Activated CD4-positive, alpha-beta T cell treated with anti-CD3 and anti-CD28 coated beads, Interleukin-10, Interleukin-2, amounts not matched to agents 100 ng/mL and 50 ng/mL, durations not matched to agents 16 hours and 8 hours (primary cell): ENCODE measurements at regions not wholly inside any gene's neighbourhood (a gene's known extent, or its start where the extent isn't known, plus 50 kb on each side); places are given as distances from the start of the nearest gene placed in this dataset.
"Not testable (repeated sequence)": the region's sequence is repeated elsewhere in the genome, so short reads cannot be mapped to it uniquely, and the experiment has no call there.

Experiments used
- DNase-seq: peaks from one replicate; pipeline ENCODE4 v3.0.0-alpha.2; 2020

GRCh38 chr9:135173066-135173465 lies 85.6 kb downstream of the OLFM1 start:
- no peak for DNase-seq

DNA sequence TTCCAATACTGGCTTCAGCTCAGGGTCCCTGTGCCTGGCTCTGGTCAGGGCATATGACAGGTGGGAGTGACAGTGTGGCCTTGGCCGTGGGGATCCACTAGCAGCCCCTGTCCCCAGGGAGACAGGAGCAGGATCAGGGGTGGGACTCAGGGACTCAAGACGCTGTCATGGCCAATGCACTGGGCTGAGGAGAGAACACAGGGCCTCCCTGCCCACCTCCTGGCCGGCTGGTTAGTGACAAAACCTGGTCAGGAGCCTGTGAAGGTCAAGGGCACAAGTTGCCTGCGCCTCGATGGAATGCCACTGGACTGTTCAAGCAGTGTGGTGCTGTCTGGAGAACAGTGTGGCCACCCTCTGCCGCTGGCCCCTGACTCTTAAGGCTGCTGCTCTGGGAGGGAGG lies 86.8 kb downstream of the OLFM1 start:
- no peak for DNase-seq

DNA sequence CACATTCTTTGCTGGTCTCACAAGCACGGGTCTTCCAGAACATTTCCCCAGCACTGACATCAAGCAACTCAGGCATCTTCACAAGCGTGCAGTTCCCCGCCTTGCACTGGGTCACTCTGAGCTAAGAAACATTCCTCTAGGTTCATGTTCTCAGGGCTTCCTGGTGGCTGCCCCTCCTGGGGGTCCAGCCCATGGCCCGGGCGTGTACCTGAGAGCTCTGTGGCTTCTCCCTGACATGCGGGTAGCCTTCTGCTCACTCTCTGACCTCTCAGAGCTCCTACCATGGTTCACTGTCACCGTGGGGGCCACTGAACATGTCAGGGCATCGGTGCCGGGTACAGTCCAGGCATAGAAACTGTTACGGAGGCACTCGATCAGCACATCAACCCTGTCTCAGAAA lies 87.5 kb downstream of the OLFM1 start:
- no peak for DNase-seq

GRCh38 chr9:135176284-135176683 lies 88.8 kb downstream of the OLFM1 start:
- DNase-seq, result no peak

- not testable (repeated sequence) for DNase-seq
Measured at GRCh38 chr9:135177562-135177961, 90.1 kb downstream of the OLFM1 start.

- DNase-seq, result no peak
Measured at GRCh38 chr9:135178498-135178897, 91.0 kb downstream of the OLFM1 start.

DNA sequence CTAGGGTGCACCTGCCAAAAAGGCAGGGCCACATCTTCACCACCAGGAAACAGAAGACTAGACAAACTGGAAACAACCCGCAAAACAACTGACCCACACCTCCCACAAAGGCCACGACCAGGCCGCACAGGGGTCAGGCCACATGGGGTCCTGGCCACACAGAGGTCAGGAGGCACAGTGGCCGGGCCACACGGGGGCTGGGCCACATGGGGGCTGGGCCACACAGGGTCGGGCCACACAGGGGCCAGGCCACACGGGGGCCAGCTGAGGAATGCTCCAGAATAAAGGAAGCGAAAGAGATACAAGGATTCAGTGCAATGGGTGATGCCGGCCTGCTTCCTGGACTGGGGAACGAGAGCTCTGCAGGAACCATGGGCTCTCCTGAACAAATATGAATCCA lies 91.6 kb downstream of the OLFM1 start:
- no peak for DNase-seq

DNA sequence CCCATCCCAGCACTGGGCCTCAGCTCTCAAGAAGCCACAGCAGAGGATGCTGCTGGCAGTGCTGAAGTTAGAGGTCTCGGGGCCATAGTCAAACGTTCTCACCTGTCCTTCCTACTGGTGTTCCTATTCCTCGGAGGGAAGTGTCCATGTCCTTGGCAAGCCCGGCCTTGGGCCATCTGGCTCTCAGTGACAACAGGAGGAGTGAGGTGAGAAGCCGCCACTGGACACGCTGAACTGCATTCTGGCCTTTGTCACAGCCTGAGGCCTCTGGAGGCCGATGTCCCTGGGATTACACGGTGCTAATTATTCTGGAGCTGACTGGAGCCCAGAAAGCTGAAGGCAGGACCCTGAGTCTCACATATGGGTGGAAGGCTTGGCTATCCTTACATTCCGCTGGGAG lies 92.5 kb downstream of the OLFM1 start:
- DNase-seq, result no peak

DNA sequence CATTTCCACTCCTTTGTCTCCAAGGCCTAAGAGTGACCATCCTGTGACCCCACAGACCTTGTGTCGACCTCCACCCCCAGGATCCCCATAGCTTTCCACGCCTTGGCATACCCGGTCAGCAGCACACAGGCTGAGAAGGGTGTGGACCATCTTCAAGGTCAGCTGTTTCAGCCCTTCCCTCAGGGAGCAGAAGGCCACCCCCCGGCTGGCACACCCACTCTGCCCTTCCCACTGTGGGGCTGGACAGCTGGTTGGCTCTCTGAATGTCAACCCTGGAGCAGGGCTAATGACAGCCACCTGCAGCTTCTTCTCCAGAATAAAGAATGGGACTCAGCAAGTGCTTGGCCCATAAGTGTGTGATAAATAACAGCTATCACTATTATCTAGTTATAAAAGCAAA lies 93.1 kb downstream of the OLFM1 start:
- no peak for DNase-seq

- no peak for DNase-seq
Measured at GRCh38 chr9:135181336-135181735, 93.9 kb downstream of the OLFM1 start.

DNA sequence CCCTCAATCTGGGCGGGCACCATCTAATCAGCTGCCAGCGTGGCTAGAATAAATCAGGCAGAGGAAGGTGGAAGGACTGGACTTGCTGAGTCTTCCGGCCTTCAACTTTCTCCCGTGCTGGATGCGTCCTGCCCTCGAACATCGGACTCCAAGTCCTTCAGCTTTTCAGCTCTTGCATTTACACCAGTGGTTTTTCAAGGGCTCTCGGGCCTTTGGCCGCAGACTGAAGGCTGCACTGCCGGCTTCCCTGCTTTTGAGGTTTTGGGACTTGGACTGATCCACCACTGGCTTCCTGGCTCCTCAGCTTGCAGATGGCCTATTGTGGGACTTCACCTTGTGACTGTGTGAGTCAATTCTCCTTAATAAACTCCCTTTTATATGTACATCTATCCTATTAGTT lies 94.4 kb downstream of the OLFM1 start:
- DNase-seq, result not testable (repeated sequence)

- DNase-seq, result no peak
Measured at GRCh38 chr9:135183069-135183468, 95.6 kb downstream of the OLFM1 start.

DNA sequence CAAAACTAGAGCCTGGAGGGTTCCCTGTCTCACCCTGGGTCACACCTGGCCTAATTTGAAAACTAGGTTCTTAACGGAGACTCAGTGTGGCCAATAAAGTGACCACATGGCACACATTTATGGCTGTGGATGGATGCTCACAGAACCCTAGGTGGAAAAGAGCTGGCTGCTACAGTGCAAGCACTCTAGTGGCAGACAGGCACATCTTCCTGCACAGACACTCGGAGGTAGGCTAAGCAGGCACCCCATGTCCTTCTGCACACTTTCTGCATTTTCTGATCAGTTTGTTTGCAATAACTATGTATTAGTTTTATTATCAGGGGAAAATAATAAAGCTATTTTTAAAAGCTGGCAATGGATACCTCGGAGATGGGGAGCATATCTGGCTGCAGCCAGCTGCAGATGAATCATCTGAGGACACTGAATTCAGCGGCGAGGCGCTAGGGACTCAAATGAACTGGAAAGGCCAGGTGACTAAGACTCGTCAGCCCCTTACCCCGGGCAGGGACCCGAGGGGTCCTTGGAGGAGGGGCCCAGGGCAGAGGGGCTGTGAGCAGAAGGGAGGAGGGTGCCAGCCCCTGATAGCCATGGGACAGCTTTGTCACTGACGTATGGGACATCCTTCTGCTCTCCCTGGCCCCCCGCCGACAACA lies 96.2 kb downstream of the OLFM1 start:
- DNase-seq, result no peak

DNA sequence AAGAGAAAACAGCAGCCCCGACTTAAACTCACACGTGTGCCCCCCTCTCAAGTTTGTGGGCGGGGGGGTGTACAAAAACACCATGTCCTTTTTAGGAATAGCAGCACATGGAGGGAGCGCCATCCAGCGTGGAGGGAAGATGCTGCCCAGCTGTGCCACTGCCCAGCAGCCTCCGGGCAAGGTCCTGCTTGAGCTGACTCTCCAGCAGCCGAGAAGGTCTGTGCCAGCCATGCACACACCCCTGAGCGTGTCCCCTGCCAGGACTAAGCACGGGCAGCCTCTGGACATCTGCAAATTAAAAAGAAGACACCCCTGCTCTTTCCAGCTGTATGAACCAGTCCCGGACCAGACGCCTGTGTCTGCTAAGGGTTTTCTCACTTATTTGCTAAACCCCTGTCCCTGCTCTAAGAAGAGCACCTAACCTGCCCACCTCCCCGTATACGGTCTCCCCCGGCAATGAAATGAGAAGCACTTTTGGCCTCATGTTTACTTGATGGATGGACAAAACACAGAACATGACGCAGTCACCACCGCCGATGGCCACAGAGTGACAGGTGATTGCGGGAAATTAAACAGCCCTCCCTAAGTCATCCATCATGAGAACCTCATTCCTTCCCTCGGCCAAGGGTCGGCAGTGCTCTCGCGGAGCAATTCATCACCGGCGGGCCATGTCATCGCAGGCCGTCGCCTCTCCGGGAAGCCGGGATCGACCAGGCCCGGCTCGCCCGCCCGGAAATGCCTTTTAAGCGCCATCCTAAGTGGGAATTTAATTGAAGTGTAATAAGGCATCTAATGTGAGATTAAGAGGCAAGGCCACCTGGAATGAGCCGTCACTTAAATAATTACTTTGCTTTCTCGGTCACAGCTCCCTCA lies 96.9 kb downstream of the OLFM1 start:
- DNase-seq, result no peak

DNA sequence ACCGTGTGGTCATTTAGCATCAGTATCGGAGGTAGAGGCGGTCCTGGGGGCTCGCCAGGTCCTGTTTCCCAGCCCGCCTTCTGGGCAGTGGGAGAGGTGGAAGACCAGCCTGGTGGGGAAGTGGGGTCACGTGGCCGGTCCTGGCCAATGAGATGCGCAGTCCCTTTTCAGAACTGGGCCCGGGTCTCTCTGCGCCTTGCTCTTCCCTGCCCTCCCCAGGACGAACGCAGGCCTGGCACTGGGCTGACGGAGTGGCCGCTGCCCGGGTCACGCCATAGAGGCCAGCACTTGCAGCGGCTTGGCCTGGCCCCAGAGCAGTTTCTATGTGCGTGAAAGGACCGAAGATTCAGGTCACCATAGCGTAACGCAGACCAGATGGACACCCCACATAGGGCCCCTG lies 97.6 kb downstream of the OLFM1 start:
- no peak for DNase-seq

- DNase-seq, result no peak
Measured at GRCh38 chr9:135186248-135187164, 99.0 kb downstream of the OLFM1 start.

GRCh38 chr9:135187365-135187764 lies 99.9 kb downstream of the OLFM1 start:
- DNase-seq, result no peak

GRCh38 chr9:135188681-135189151 lies 101.2 kb downstream of the OLFM1 start:
- no peak for DNase-seq

DNA sequence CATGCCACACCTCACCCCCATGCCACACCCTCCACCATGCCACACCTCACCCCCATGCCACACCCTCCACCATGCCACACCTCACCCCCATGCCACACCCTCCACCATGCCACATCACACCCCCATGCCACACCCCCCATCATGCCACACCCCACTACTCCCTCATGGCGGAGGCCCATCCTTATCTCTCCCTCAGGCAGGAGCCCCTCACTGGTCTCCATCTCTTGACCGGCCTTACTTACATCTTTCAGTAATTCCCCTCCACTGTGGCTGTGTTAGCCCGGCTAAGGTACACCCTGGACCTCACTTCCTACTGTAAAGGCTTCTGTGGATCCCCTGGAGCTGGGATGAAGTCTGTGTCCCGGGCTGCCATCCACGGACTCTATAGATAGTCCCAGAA lies 102.0 kb downstream of the OLFM1 start:
- no peak for DNase-seq

GRCh38 chr9:135190789-135191577 lies 103.5 kb downstream of the OLFM1 start:
- no peak for DNase-seq

- DNase-seq, result no peak
Measured at GRCh38 chr9:135192686-135193085, 105.2 kb downstream of the OLFM1 start.

DNA sequence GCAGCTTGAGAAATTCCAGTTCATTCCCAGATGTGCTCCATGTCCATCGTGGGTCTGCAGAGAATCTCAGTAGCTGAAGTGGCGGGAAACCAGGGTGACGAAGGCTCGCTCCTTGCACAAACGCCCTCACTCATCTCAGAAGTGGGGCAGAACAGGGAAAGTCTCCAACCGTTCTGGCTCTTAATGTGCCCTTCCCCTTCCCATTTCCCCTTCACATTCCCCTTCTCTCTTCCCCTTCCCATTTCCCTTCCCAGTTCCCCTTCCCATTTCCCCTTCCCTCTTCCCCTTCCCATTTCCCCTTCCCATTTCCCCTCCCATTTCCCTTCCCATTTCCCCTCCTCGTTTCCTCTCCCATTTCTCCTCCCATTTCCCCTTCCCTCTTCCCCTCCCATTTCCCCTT lies 108.5 kb downstream of the OLFM1 start:
- not testable (repeated sequence) for DNase-seq
